ENCODE measurements at regions not wholly inside any gene's neighbourhood (a gene's known extent, or its start where the extent isn't known, plus 50 kb on each side); places are given as distances from the start of the nearest gene placed in this dataset.

DNA sequence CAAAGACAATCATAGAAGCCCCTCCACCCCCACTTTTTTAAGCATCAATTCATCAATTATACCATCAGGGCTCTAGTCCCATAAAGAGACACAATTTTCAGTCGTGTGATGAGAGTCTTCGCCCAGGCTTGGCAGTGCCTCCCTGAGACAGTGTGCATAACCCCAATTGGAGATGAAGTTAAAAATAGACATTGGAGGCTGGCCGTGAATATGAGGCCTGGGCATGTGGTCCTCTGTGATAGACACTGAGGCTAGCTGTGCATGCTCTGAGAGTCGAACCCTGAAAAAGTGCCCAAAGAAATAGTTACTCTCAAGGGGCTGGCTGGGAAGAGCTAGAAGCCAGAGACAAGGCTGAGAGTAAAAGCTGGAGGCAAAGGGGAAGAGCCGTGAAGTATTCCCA is 248.6 kb upstream of the NR4A3 start:
- CTCF ChIA-PET (ENCODE audit: unreplicated experiment), result no interaction called here
- DNase-seq (ENCODE audit: low spot score), result no peak
- Histone ChIP-seq H3K79me2 (ENCODE audit: insufficient read depth, low read depth, low read length) (no peaks in the 10 kb centered on the region), H3K36me3 (ENCODE audit: insufficient read depth, low read length) (no peaks in the 10 kb centered on the region), H2AFZ (ENCODE audit: low read length) (no peak overlapping the region), H3K9me2 (ENCODE audit: insufficient read depth, low read length) (no peaks in the 10 kb centered on the region), H3K4me2 (ENCODE audit: low read length) (no peak overlapping the region), H3K27ac (ENCODE audit: low read depth, low read length, poor library complexity, severe bottlenecking) (no peak overlapping the region), H3K4me3 (ENCODE audit: low read depth, low read length, poor library complexity, severe bottlenecking) (no peak overlapping the region), H3K4me1 (ENCODE audit: insufficient read depth, low read length, poor library complexity, severe bottlenecking) (no peaks in the 10 kb centered on the region), H3K9me3 (ENCODE audit: low read length) (no peaks in the 10 kb centered on the region), H4K20me1 (ENCODE audit: insufficient read depth, low read length) (no peaks in the 10 kb centered on the region)
- BruUV-seq (replicated peaks), result no TSS peak
- TF ChIP-seq, protein P1, sequence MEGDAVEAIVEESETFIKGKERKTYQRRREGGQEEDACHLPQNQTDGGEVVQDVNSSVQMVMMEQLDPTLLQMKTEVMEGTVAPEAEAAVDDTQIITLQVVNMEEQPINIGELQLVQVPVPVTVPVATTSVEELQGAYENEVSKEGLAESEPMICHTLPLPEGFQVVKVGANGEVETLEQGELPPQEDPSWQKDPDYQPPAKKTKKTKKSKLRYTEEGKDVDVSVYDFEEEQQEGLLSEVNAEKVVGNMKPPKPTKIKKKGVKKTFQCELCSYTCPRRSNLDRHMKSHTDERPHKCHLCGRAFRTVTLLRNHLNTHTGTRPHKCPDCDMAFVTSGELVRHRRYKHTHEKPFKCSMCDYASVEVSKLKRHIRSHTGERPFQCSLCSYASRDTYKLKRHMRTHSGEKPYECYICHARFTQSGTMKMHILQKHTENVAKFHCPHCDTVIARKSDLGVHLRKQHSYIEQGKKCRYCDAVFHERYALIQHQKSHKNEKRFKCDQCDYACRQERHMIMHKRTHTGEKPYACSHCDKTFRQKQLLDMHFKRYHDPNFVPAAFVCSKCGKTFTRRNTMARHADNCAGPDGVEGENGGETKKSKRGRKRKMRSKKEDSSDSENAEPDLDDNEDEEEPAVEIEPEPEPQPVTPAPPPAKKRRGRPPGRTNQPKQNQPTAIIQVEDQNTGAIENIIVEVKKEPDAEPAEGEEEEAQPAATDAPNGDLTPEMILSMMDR (conservative IDR thresholded peaks at IDR 0.05; ENCODE audit: low read length), result no peak
- no peak for TF ChIP-seq EZH2phosphoT487 (IDR thresholded peaks at IDR 0.05; ENCODE audit: borderline replicate concordance, low read depth, low read length)
- intact Hi-C loops (cut with micrococcal nuclease; ENCODE audit: unreplicated experiment), result no loop called here
- POLR2A ChIA-PET, result no interaction called here

DNA sequence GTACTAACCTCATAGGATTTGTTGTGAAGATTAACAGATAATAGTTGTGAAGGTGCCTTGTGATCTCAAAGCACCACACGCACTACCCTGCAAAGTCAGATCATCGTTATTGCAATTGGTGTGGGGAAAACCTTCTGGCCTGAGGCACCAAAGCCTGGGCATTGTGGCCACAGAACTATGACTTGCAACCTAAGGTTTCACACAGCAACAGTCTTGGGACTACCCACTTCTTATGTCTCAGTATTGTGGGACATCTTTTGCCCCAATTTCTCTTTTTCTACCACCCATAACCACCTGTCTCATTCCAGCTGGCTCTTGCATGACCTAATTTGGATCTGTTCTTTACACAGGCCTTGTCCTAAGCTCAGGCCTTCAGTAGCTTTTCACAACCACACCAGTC is 247.8 kb upstream of the NR4A3 start:
- BruUV-seq (replicated peaks), result no TSS peak
- Histone ChIP-seq H3K4me1 (ENCODE audit: insufficient read depth, low read length, poor library complexity, severe bottlenecking) (no peaks in the 10 kb centered on the region), H3K36me3 (ENCODE audit: insufficient read depth, low read length) (no peaks in the 10 kb centered on the region), H3K27ac (ENCODE audit: low read depth, low read length, poor library complexity, severe bottlenecking) (no peak overlapping the region), H3K79me2 (ENCODE audit: insufficient read depth, low read depth, low read length) (no peaks in the 10 kb centered on the region), H3K4me3 (ENCODE audit: low read depth, low read length, poor library complexity, severe bottlenecking) (no peak overlapping the region), H3K9me3 (ENCODE audit: low read length) (no peaks in the 10 kb centered on the region), H3K4me2 (ENCODE audit: low read length) (no peak overlapping the region), H2AFZ (ENCODE audit: low read length) (no peak overlapping the region), H3K9me2 (ENCODE audit: insufficient read depth, low read length) (no peaks in the 10 kb centered on the region), H4K20me1 (ENCODE audit: insufficient read depth, low read length) (no peaks in the 10 kb centered on the region)
- no peak for TF ChIP-seq EZH2phosphoT487 (IDR thresholded peaks at IDR 0.05; ENCODE audit: borderline replicate concordance, low read depth, low read length)
- TF ChIP-seq, protein P1 (conservative IDR thresholded peaks at IDR 0.05; ENCODE audit: low read length), result no peak
- intact Hi-C loops (cut with micrococcal nuclease; ENCODE audit: unreplicated experiment), result no loop called here
- ChIA-PET CTCF (ENCODE audit: unreplicated experiment) (no interaction called here), POLR2A (no interaction called here)
- DNase-seq (ENCODE audit: low spot score), result no peak

DNA sequence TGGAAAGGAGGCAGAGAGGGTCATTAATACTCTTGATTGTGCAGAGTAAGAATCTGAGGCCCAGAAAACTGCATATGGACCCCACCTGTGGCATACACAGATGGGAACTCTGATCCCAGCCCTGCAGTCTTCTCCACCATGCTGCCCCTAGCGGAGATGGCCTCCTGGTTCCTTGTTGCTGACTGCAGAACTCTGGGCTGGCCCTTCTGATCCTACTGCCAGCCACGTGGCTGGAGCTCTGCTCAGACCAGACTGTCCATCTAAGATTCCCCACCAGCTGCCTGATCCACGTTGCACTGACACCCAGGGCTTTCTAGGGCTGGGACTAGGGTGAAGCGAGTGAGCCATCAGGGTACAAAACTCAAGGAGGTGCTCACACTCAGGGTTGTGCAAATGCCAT is 245.7 kb upstream of the NR4A3 start:
- Histone ChIP-seq H3K4me1 (ENCODE audit: insufficient read depth, low read length, poor library complexity, severe bottlenecking) (no peaks in the 10 kb centered on the region), H3K4me3 (ENCODE audit: low read depth, low read length, poor library complexity, severe bottlenecking) (no peak overlapping the region), H3K36me3 (ENCODE audit: insufficient read depth, low read length) (no peaks in the 10 kb centered on the region), H3K9me3 (ENCODE audit: low read length) (no peaks in the 10 kb centered on the region), H3K27ac (ENCODE audit: low read depth, low read length, poor library complexity, severe bottlenecking) (no peak overlapping the region), H4K20me1 (ENCODE audit: insufficient read depth, low read length) (no peaks in the 10 kb centered on the region), H3K9me2 (ENCODE audit: insufficient read depth, low read length) (no peaks in the 10 kb centered on the region), H3K79me2 (ENCODE audit: insufficient read depth, low read depth, low read length) (no peaks in the 10 kb centered on the region), H2AFZ (ENCODE audit: low read length) (no peak overlapping the region), H3K4me2 (ENCODE audit: low read length) (no peak overlapping the region)
- DNase-seq (ENCODE audit: low spot score), result no peak
- intact Hi-C loops (cut with micrococcal nuclease; ENCODE audit: unreplicated experiment), result no loop called here
- BruUV-seq (replicated peaks), result no TSS peak
- CTCF ChIA-PET (ENCODE audit: unreplicated experiment), result no interaction called here
- TF ChIP-seq EZH2phosphoT487 (IDR thresholded peaks at IDR 0.05; ENCODE audit: borderline replicate concordance, low read depth, low read length), result no peak
- TF ChIP-seq, protein P1 (conservative IDR thresholded peaks at IDR 0.05; ENCODE audit: low read length), result no peak
- POLR2A ChIA-PET, result interaction anchor here (0.9 to 1.2 kb wide), 2 partner anchors 15 to 52 kb away, joined by 3 read pairs; no protein-coding TSS in a partner anchor
